Limb (tissue), 2 donors: ENCODE measurements at regions not wholly inside any gene's neighbourhood (a gene's known extent, or its start where the extent isn't known, plus 50 kb on each side); places are given as distances from the start of the nearest gene placed in this dataset.

Experiments used
- DNase-seq, 2 donors: peaks; one replicate each; pipeline ENCODE4 v3.0.0-alpha.2; 2016; ENCODE audit errors: extremely low spot score in 2 of 2

GRCh38 chr7:17477182-17477581 is 178.7 kb downstream of the AHR start:
- DNase-seq, result no peak

- DNase-seq, result no peak
These were observed 182.7 kb downstream of the AHR start for GRCh38 chr7:17481118-17481517.

GRCh38 chr7:17485368-17485767 is 186.9 kb downstream of the AHR start:
- DNase-seq, result no peak

GRCh38 chr7:17485904-17486303 is 187.5 kb downstream of the AHR start:
- no peak for DNase-seq

GRCh38 chr7:17486835-17487234 is 188.4 kb downstream of the AHR start:
- DNase-seq, result no peak

- DNase-seq, result no peak
These were observed 188.9 kb downstream of the AHR start for GRCh38 chr7:17487343-17487742.

GRCh38 chr7:17488829-17489228 is 190.4 kb downstream of the AHR start:
- DNase-seq, result no peak

GRCh38 chr7:17489961-17490360 is 191.5 kb downstream of the AHR start:
- DNase-seq, result no peak

- no peak for DNase-seq
These were observed 192.4 kb downstream of the AHR start for GRCh38 chr7:17490825-17491224.

GRCh38 chr7:17492437-17492836 is 194.0 kb downstream of the AHR start:
- DNase-seq, result no peak

GRCh38 chr7:17493446-17493845 is 195.0 kb downstream of the AHR start:
- no peak for DNase-seq

GRCh38 chr7:17495655-17496394 is 197.4 kb downstream of the AHR start:
- no peak for DNase-seq

- no peak for DNase-seq
These were observed 198.7 kb downstream of the AHR start for GRCh38 chr7:17497136-17497535.

- DNase-seq, result no peak
These were observed 199.2 kb downstream of the AHR start for GRCh38 chr7:17497549-17498167.

- DNase-seq, result no peak
These were observed 199.8 kb downstream of the AHR start for GRCh38 chr7:17498230-17498629.

- DNase-seq, result no peak
These were observed 202.3 kb downstream of the AHR start for GRCh38 chr7:17500736-17501135.

- DNase-seq, result no peak
These were observed 203.2 kb downstream of the AHR start for GRCh38 chr7:17501441-17502212.

GRCh38 chr7:17502213-17503060 is 204.0 kb downstream of the AHR start:
- peak in 1 of 2 donors; percentile 43 for DNase-seq

- DNase-seq, result no peak
These were observed 207.6 kb downstream of the AHR start for GRCh38 chr7:17506095-17506494.

GRCh38 chr7:17506596-17506995 is 208.1 kb downstream of the AHR start:
- no peak for DNase-seq

- no peak for DNase-seq
These were observed 209.3 kb downstream of the AHR start for GRCh38 chr7:17507717-17508116.
